Loucy (cell line): ENCODE measurements at regions not wholly inside any gene's neighbourhood (a gene's known extent, or its start where the extent isn't known, plus 50 kb on each side); places are given as distances from the start of the nearest gene placed in this dataset.

Experiments
- H2AFZ ChIP-seq: fragments of 200-600 bp; sonication (generic); 2 replicates; pipeline ENCODE4 v1.6.0; 2016; ENCODE audit warnings: antibody characterized with exemption, mild to moderate bottlenecking, low read length, moderate library complexity
- H3F3A ChIP-seq: fragments of 200-600 bp; 2 replicates; pipeline ENCODE4 v1.6.0; 2016; ENCODE audit warnings: antibody characterized with exemption, low read depth, mild to moderate bottlenecking
- H3K27me3 ChIP-seq: fragments of 200-600 bp; sonication (generic); 2 replicates; pipeline ENCODE4 v1.6.1; 2014; ENCODE audit warnings: low read length, mild to moderate bottlenecking; ENCODE audit not compliant: insufficient read depth, poor library complexity, severe bottlenecking
- H3K36me3 ChIP-seq: fragments of 200-600 bp; sonication (generic); 2 replicates; pipeline ENCODE4 v1.6.1; 2016; ENCODE audit warnings: low read length; ENCODE audit not compliant: insufficient read depth
- H3K4me1 ChIP-seq: fragments of 200-600 bp; sonication (generic); 2 replicates; pipeline ENCODE4 v1.5.1; 2014; ENCODE audit warnings: low read length, mild to moderate bottlenecking; ENCODE audit not compliant: insufficient read depth, poor library complexity, severe bottlenecking
- H3K4me2 ChIP-seq: fragments of 200-600 bp; sonication (generic); 2 replicates; pipeline ENCODE4 v1.6.0; 2014; ENCODE audit warnings: antibody characterized with exemption, low read length, low read depth, mild to moderate bottlenecking; ENCODE audit not compliant: poor library complexity, severe bottlenecking
- H3K4me3 ChIP-seq: fragments of 200-600 bp; sonication (generic); 2 replicates; pipeline ENCODE4 v1.5.1; 2014; ENCODE audit warnings: low read length, mild to moderate bottlenecking, mixed read lengths; ENCODE audit not compliant: poor library complexity, severe bottlenecking
- H3K79me2 ChIP-seq: fragments of 200-600 bp; sonication (generic); 2 replicates; pipeline ENCODE4 v1.6.1; 2014; ENCODE audit warnings: low read length; ENCODE audit not compliant: insufficient read depth
- H3K9ac ChIP-seq: fragments of 200-600 bp; sonication (generic); 2 replicates; pipeline ENCODE4 v1.6.0; 2014; ENCODE audit warnings: mild to moderate bottlenecking, low read depth, low read length, moderate library complexity; ENCODE audit not compliant: poor library complexity, severe bottlenecking
- H3K9me2 ChIP-seq: fragments of 200-600 bp; sonication (generic); replicated peaks from 2 replicates; pipeline ENCODE4 v1.6.1; 2016; ENCODE audit warnings: low read depth, low read length, mixed read lengths
- H3K9me3 ChIP-seq: fragments of 200-600 bp; sonication (generic); 2 replicates; pipeline ENCODE4 v1.6.1; 2014; ENCODE audit warnings: mild to moderate bottlenecking, antibody characterized with exemption, low read length, low read depth; ENCODE audit not compliant: insufficient read depth
- H4K20me1 ChIP-seq: fragments of 200-600 bp; sonication (generic); 2 replicates; pipeline ENCODE4 v1.6.0; 2014; ENCODE audit warnings: antibody characterized with exemption, low read length, mild to moderate bottlenecking; ENCODE audit not compliant: insufficient read depth, poor library complexity, severe bottlenecking
- CTCF ChIP-seq: fragments of 200-600 bp; sonication (generic); conservative IDR thresholded peaks from 2 replicates; pipeline ENCODE4 v1.5.1; 2014; ENCODE audit warnings: mild to moderate bottlenecking, antibody characterized with exemption, low read length
- EZH2phosphoT487 ChIP-seq: fragments of 200-600 bp; IDR thresholded peaks from 2 replicates; pipeline ENCODE4 v1.6.1; 2018; ENCODE audit warnings: antibody characterized with exemption, mild to moderate bottlenecking, moderate library complexity, borderline replicate concordance

GRCh38 chr6:9463311-9463710 is 951.6 kb downstream of the TFAP2A start:
- Histone ChIP-seq H3F3A (no peaks in the 10 kb centered on the region), H3K4me1 (no peaks in the 10 kb centered on the region), H3K4me3 (no peak overlapping the region), H4K20me1 (no peaks in the 10 kb centered on the region), H3K9me2 (no peaks in the 10 kb centered on the region), H3K9me3 (no peaks in the 10 kb centered on the region), H3K27me3 (no peaks in the 10 kb centered on the region), H2AFZ (no peak overlapping the region), H3K9ac (no peak overlapping the region), H3K79me2 (no peaks in the 10 kb centered on the region), H3K36me3 (no peaks in the 10 kb centered on the region), H3K4me2 (no peak overlapping the region)
- TF ChIP-seq EZH2phosphoT487 (no peak), CTCF (no peak)

GRCh38 chr6:9461188-9461587 is 953.7 kb downstream of the TFAP2A start:
- Histone ChIP-seq H2AFZ (no peak overlapping the region), H3K27me3 (no peaks in the 10 kb centered on the region), H3K36me3 (no peaks in the 10 kb centered on the region), H3F3A (no peaks in the 10 kb centered on the region), H3K79me2 (no peaks in the 10 kb centered on the region), H3K4me1 (no peaks in the 10 kb centered on the region), H3K9me3 (no peaks in the 10 kb centered on the region), H3K9ac (no peak overlapping the region), H3K9me2 (no peaks in the 10 kb centered on the region), H3K4me2 (no peak overlapping the region), H4K20me1 (no peaks in the 10 kb centered on the region), H3K4me3 (no peak overlapping the region)
- TF ChIP-seq CTCF, result no peak
- no peak for TF ChIP-seq EZH2phosphoT487

GRCh38 chr6:9458424-9458823 is 956.5 kb downstream of the TFAP2A start:
- no peaks in the 10 kb centered on the region for H3K4me1 ChIP-seq
- no peak overlapping the region for H3K9ac ChIP-seq
- no peak overlapping the region for H2AFZ ChIP-seq
- H3K9me2 ChIP-seq, result no peaks in the 10 kb centered on the region
- TF ChIP-seq EZH2phosphoT487, result no peak
- no peak for TF ChIP-seq CTCF
- no peaks in the 10 kb centered on the region for H3K9me3 ChIP-seq
- H3K27me3 ChIP-seq, result no peaks in the 10 kb centered on the region
- no peaks in the 10 kb centered on the region for H3F3A ChIP-seq
- H4K20me1 ChIP-seq, result no peaks in the 10 kb centered on the region
- H3K4me3 ChIP-seq, result no peak overlapping the region
- no peaks in the 10 kb centered on the region for H3K36me3 ChIP-seq
- H3K4me2 ChIP-seq, result no peak overlapping the region
- H3K79me2 ChIP-seq, result no peaks in the 10 kb centered on the region
